Neural progenitor cell (in vitro differentiated cells): ENCODE measurements at regions not wholly inside any gene's neighbourhood (a gene's known extent, or its start where the extent isn't known, plus 50 kb on each side); places are given as distances from the start of the nearest gene placed in this dataset.

Source experiments
- EZH2 ChIP-seq: fragments of 200-600 bp; sonication (generic); IDR thresholded peaks from 2 replicates; pipeline ENCODE4 v1.6.1; 2017; ENCODE audit warnings: antibody characterized with exemption, mild to moderate bottlenecking, moderate library complexity
- TF ChIP-seq, protein P1 (sequence below): fragments of 200-600 bp; sonication (generic); IDR thresholded peaks from 2 replicates; pipeline ENCODE4 v1.5.1; 2017; ENCODE audit warnings: antibody characterized with exemption, mild to moderate bottlenecking

DNA sequence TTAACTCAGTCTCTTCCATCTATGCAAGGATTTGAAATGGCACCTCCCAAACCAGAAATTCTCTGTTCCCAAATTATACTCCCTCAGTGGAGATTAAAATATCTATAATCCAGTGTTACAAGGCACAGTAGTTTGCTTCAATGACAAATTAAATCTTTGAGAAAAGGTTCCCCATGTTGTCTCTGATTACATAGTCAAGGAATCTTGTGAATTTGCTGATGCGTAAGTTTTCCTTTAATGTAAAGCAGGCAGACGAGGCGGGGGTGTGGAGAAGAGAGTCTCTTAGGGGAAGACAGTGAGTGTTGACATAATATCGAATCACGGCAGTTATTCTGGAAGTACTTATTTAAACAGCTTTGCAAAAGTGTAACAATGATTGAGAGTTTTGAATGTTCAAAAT lies 236.4 kb upstream of the RARB start:
- no peak for TF ChIP-seq EZH2
- TF ChIP-seq, protein P1, sequence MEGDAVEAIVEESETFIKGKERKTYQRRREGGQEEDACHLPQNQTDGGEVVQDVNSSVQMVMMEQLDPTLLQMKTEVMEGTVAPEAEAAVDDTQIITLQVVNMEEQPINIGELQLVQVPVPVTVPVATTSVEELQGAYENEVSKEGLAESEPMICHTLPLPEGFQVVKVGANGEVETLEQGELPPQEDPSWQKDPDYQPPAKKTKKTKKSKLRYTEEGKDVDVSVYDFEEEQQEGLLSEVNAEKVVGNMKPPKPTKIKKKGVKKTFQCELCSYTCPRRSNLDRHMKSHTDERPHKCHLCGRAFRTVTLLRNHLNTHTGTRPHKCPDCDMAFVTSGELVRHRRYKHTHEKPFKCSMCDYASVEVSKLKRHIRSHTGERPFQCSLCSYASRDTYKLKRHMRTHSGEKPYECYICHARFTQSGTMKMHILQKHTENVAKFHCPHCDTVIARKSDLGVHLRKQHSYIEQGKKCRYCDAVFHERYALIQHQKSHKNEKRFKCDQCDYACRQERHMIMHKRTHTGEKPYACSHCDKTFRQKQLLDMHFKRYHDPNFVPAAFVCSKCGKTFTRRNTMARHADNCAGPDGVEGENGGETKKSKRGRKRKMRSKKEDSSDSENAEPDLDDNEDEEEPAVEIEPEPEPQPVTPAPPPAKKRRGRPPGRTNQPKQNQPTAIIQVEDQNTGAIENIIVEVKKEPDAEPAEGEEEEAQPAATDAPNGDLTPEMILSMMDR, result no peak
